ENCODE measurements at regions not wholly inside any gene's neighbourhood (a gene's known extent, or its start where the extent isn't known, plus 50 kb on each side); places are given as distances from the start of the nearest gene placed in this dataset.
A peak's percentile ranks its signal among the peaks of the same experiment; 100 is the strongest.

GRCh38 chr6:147947521-147947920, 395.1 kb upstream of the SASH1 start:
- in situ Hi-C loops (cut with HindIII; ENCODE audit: low sequenced_read_pairs) = no loop called here

DNA sequence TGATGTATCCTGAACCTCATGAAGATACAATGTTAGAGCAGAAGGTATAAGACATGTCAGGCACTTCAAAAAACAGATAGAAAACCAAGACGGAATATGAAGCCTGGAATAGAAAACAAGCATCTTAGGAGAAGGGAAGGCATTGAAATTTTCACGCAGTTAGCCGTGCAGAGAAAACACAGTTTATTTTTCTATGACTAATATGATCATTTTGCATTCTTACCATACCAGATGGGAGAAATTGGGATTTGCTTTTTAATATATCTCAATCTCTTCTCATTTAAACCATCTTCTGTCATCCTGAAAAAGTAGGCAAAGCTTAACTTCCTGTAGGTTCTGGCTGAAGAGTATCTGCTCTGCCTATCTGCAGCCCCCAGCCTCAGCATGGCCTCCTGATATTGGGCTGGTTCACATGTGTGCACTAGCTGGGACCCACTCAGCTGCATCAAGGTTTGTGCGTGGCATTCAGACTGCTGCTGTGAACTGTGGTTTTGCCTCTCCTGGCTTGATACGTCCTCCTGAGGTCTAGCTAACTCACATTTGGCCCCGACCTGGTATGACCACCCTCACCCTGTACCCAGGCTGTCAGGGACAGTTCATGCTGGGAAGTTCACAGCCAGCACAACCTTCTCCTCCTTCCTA, 392.5 kb upstream of the SASH1 start:
- H3K4me3 ChIP-seq (ENCODE audit: low read depth, low read length) = no peak overlapping the region
- in situ Hi-C loops (cut with HindIII; ENCODE audit: low sequenced_read_pairs) = no loop called here
- DNase-seq (ENCODE audit: low read depth, low spot score) = peak; percentile 39
- TF ChIP-seq, protein P1, sequence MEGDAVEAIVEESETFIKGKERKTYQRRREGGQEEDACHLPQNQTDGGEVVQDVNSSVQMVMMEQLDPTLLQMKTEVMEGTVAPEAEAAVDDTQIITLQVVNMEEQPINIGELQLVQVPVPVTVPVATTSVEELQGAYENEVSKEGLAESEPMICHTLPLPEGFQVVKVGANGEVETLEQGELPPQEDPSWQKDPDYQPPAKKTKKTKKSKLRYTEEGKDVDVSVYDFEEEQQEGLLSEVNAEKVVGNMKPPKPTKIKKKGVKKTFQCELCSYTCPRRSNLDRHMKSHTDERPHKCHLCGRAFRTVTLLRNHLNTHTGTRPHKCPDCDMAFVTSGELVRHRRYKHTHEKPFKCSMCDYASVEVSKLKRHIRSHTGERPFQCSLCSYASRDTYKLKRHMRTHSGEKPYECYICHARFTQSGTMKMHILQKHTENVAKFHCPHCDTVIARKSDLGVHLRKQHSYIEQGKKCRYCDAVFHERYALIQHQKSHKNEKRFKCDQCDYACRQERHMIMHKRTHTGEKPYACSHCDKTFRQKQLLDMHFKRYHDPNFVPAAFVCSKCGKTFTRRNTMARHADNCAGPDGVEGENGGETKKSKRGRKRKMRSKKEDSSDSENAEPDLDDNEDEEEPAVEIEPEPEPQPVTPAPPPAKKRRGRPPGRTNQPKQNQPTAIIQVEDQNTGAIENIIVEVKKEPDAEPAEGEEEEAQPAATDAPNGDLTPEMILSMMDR (IDR thresholded peaks at IDR 0.05; ENCODE audit: low read depth, low read length) = no peak

More at GRCh38 chr6:147947521-147947920, 395.1 kb upstream of the SASH1 start:
- TF ChIP-seq, protein P1 (IDR thresholded peaks at IDR 0.05; ENCODE audit: low read depth, low read length) = no peak
- no peak for DNase-seq (ENCODE audit: low read depth, low spot score)
- no peak overlapping the region for H3K4me3 ChIP-seq (ENCODE audit: low read depth, low read length)

GRCh38 chr6:147950623-147950987, 392.0 kb upstream of the SASH1 start:
- no peak overlapping the region for H3K4me3 ChIP-seq (ENCODE audit: low read depth, low read length)
- in situ Hi-C loops (cut with HindIII; ENCODE audit: low sequenced_read_pairs) = no loop called here
- peak; percentile 37 for DNase-seq (ENCODE audit: low read depth, low spot score)
- TF ChIP-seq, protein P1 (IDR thresholded peaks at IDR 0.05; ENCODE audit: low read depth, low read length) = no peak

DNA sequence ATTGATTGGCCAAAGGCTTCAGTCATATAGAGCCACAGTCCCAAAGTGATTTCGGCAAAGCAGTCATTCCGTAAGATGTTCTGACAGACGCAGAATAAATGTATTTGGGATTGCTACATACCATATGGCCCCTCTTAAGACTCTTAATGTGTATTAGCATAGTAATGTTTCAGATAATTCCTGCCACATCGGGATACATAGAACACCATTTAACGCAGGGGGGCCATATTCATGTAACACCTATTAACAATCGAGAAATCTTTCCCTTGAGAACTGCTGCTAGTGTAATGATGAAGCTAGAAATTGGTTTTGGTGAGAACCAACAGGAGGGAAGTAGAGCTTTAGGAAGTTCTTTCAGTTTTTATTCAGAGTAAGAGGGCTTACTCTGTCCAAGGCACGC, 390.9 kb upstream of the SASH1 start:
- no peak overlapping the region for H3K4me3 ChIP-seq (ENCODE audit: low read depth, low read length)
- in situ Hi-C loops (cut with HindIII; ENCODE audit: low sequenced_read_pairs) = no loop called here
- TF ChIP-seq, protein P1 (IDR thresholded peaks at IDR 0.05; ENCODE audit: low read depth, low read length) = no peak
- no peak for DNase-seq (ENCODE audit: low read depth, low spot score)

DNA sequence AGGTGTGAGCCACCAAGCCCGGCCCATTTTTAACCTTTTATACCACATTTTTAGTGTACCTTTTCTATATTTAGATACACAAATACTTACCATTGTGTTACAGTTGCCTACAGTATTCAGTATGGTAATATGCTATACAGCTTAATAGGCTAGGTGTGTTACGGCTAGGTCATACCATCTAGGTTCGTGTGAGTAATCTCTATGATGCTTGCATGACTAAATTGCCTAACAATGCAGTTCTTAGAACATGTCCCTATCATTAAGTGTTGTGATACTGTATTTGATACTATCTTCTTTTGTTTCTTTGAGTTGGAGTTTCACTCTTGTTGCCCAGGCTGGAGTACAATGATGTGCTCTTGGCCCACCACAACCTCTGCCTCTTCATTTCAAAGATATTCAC, 387.7 kb upstream of the SASH1 start:
- in situ Hi-C loops (cut with HindIII; ENCODE audit: low sequenced_read_pairs) = no loop called here
- H3K4me3 ChIP-seq (ENCODE audit: low read depth, low read length) = no peak overlapping the region
- TF ChIP-seq, protein P1 (IDR thresholded peaks at IDR 0.05; ENCODE audit: low read depth, low read length) = no peak
- DNase-seq (ENCODE audit: low read depth, low spot score) = no peak

DNA sequence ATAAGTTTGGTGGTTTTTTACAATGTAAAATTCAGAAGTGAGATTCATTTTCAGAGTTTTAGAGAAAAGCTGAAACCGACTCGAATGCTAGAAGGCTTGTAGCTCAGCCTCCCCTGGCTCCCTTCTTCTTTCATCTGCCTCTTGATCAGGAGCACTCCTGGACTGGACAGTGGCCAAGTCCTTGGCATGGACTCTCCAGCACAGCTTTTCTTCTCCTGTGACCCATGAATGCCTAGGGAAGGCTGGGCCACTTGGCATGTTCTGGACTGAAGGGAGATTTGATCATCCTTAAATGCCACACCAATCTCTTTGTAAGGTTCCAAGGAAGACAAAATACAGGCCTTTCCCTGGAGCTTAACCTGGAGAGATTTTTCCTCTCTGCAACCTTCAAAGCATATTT, 384.0 kb upstream of the SASH1 start:
- no peak for DNase-seq (ENCODE audit: low read depth, low spot score)
- H3K4me3 ChIP-seq (ENCODE audit: low read depth, low read length) = no peak overlapping the region
- in situ Hi-C loops (cut with HindIII; ENCODE audit: low sequenced_read_pairs) = no loop called here
- TF ChIP-seq, protein P1 (IDR thresholded peaks at IDR 0.05; ENCODE audit: low read depth, low read length) = no peak

All from astrocyte of the spinal cord (primary cell).